ENCODE measurements at regions not wholly inside any gene's neighbourhood (a gene's known extent, or its start where the extent isn't known, plus 50 kb on each side); places are given as distances from the start of the nearest gene placed in this dataset.

GRCh38 chr3:127339016-127339415 lies 51.2 kb upstream of the PRR20G start:
- TF ChIP-seq EZH2 (IDR thresholded peaks at IDR 0.05; ENCODE audit: borderline replicate concordance, low read length) = no peak
- no peak for TF ChIP-seq CTCF (IDR thresholded peaks at IDR 0.05; ENCODE audit: low read length)

Measured in OCI-LY1 (cell line).